HG02840 (cell line): ENCODE measurements at regions not wholly inside any gene's neighbourhood (a gene's known extent, or its start where the extent isn't known, plus 50 kb on each side); places are given as distances from the start of the nearest gene placed in this dataset.
"Not testable (repeated sequence)": the region's sequence is repeated elsewhere in the genome, so short reads cannot be mapped to it uniquely, and the experiment has no call there.

ENCODE experiments used
- ATAC-seq: cut with Tn5 transposase; IDR thresholded peaks from one replicate; pipeline ENCODE4 v1.9.1; 2021; ENCODE audit warnings: mild to moderate bottlenecking, moderate library complexity, moderate number of reproducible peaks; ENCODE audit not compliant: unreplicated experiment, low FRiP score

DNA sequence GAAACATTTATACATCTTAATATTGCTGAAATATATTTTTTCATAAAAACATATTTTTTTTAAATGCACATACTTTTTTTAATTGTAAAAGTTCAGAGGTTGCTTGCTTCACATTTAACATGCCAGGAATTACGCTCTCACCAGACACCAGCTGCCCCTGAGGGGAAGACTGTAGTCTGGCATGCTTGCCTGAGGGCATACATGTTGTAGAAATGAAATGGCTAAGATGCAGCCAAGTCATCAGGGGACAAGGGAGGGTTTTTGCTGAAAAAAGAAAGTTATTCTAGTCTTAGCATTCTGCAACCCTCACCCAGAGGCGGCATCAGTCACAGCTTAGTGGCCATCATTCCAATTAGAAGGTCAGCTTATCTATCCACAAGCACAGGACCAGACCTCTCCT lies 426.7 kb upstream of the FTMT start:
- ATAC-seq = no peak

DNA sequence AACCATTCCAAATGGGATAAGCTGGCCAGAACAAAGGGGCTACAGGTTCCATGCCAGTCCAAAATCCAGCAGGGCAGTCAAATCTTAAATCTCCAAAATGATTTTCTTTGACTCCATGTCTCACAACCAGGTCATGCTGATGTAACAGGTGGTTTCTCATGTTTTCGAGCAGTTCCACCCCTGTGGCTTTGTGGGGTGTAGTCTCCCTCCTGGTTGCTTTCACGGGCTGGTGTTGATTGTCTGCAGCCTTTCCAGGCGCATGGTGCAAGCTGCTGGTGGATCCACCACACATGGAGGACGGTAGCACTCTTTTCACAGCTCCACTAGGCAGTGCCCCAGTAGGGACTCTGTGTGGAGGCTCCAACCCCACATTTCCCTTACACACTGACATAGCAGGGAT lies 425.5 kb upstream of the FTMT start:
- ATAC-seq = no peak

GRCh38 chr5:121429761-121430160 lies 421.9 kb upstream of the FTMT start:
- ATAC-seq = no peak

- no peak for ATAC-seq
Observed at GRCh38 chr5:121430538-121430937, 421.1 kb upstream of the FTMT start.

GRCh38 chr5:121445511-121445910 lies 406.2 kb upstream of the FTMT start:
- no peak for ATAC-seq

DNA sequence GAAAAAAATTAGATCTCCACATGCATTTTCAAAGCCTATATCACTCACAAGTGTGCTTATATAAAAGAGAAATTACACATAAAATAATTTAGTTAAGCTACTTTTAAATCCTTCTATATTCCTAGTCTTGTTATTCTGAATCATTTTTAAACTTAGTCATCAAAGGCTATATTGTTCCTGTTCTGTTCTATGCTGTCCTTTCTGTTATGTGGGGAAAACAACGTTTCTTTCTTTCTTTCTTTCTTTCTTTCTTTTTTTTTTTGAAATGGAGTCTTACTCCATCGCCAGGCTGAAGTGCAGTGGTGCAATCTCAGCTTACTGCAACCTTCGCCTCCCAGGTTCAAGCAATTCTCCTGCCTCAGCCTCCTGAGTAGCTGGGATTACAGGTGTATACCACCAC lies 389.2 kb upstream of the FTMT start:
- ATAC-seq = no peak

DNA sequence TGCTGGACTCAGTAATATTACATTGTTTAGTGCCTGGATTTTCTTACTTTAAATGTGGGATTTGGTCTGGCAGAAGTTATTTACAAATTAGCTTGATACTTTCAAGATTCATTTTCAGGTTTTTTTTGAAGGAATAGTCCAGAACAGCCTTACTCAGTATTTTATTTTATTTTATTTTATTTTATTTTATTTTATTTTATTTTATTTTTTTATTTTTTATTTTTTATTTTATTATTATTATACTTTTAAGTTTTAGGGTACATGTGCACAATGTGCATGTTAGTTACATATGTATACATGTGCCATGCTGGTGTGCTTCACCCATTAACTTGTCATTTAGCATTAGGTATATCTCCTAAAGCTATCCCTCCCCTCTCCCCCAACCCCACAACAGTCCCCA lies 380.5 kb upstream of the FTMT start:
- ATAC-seq = not testable (repeated sequence)

GRCh38 chr5:121478636-121479035 lies 373.0 kb upstream of the FTMT start:
- no peak for ATAC-seq

- no peak for ATAC-seq
Observed at GRCh38 chr5:121479337-121479736, 372.3 kb upstream of the FTMT start.

DNA sequence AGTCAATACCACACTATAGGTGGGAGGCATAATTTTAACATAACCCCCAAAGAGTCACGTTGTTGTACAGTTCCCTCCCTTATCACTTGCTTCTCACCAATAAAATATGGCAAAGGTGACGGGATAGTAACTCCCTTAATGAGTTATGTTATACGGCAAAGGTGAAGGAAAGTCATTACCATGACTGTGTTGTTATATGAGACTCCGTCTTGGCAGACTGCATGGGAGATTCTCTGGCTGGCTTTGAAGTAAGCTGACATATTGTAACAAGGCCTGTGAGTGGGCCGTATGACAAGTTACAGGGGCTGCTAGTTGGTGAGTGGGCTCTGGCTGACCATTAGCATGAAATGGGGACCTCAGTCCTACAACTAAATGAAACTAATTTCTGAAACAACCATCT lies 366.4 kb upstream of the FTMT start:
- no peak for ATAC-seq

DNA sequence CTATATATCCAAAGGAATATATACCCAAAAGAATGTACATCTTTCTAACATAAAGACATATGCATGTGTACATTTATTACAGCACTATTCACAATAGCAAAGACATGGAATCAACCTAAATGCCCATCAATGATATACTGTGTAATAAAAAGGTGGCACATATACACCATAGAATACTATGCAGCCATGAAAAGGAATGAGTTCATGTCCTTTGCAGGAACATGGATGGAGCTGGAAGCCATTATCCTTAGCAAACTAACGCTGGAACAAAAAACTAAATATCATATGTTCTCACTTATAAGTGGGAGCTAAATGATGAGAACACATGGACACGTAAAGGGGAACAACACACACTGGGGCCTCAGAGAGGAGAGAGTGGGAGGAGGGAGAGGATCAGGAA lies 365.7 kb upstream of the FTMT start:
- ATAC-seq = not testable (repeated sequence)

GRCh38 chr5:121489972-121490371 lies 361.7 kb upstream of the FTMT start:
- no peak for ATAC-seq

DNA sequence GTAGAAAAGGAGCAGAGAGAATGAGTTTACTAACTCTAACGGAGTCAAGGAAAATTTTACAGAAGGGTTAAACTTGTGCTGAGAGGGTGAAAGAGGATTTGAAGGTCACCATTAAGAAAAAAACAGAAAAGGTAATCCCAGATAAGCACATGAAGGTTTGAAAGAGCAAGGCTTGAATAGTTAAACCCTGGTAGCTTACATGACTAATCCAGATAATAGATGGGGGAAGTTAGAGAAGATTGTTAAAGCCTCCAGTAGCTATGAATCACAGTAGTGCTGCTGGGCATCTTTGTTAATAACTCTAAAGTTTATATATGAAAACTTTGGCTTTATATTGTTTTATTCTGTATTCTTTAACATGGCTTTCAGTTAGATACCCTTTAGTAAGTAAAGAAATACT lies 354.5 kb upstream of the FTMT start:
- no peak for ATAC-seq

- no peak for ATAC-seq
Observed at GRCh38 chr5:121500310-121500709, 351.4 kb upstream of the FTMT start.

DNA sequence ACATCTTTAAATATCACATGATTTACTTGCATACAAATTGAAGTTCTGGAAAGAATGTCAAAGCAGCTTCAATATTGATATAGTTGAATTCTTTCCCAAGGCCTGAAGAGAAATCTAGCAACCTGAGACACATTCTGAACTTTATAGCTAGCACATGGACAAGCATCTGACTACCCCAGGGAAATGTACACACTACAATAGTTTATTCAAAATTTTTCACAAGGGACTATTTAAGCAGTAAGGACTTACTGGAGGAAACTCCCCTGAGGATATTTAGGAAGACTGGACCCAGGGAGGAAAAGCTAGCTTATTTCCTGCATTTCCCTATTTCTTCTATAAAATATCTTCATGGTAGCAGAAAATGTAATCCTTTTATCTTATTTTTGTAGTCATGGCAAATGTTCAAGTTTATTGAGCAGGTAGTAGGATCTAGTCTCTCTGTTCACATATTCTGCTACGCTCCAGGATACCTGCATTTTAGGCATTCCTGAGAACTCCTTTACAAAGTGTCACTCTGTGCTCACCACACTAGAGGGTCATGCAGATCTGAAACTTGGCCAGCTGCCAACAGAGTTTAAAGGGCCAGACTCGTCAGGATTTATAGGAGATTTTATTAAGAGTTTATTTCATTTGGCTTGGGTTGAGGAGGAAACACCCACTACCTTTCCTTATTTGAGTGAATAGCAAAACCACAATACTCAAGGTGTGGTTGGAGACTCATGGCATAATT lies 348.4 kb upstream of the FTMT start:
- ATAC-seq = no peak

DNA sequence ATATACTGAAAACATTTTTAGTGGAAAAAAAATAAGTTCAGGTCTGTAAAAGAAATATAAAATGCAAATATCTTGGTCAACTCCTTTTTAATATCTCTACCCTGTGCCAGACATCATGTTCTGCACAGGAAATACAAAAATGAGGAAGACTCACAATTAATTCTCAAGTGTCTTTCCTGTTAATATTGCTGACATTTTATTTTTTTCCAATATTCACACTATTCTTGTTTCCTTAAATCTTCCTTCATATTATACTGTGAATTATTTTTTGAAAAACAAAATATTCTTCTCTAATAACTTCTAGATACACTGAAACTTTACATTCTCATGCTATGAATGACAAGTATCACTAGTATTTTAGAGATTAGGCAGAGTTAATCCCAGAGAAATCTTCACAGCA lies 334.7 kb upstream of the FTMT start:
- no peak for ATAC-seq

GRCh38 chr5:121525706-121526105 lies 326.0 kb upstream of the FTMT start:
- no peak for ATAC-seq

- no peak for ATAC-seq
Observed at GRCh38 chr5:121526908-121527307, 324.8 kb upstream of the FTMT start.

GRCh38 chr5:121533814-121534213 lies 317.9 kb upstream of the FTMT start:
- no peak for ATAC-seq

GRCh38 chr5:121550989-121551388 lies 300.7 kb upstream of the FTMT start:
- no peak for ATAC-seq

GRCh38 chr5:121559832-121560231 lies 291.9 kb upstream of the FTMT start:
- ATAC-seq = no peak

GRCh38 chr5:121572061-121572460 lies 279.6 kb upstream of the FTMT start:
- ATAC-seq = no peak
